Astrocyte of the hippocampus (primary cell): ENCODE measurements at regions not wholly inside any gene's neighbourhood (a gene's known extent, or its start where the extent isn't known, plus 50 kb on each side); places are given as distances from the start of the nearest gene placed in this dataset.

Experiments
- DNase-seq: peaks from one replicate; pipeline ENCODE4 v3.0.0; 2011; ENCODE audit warnings: low read depth, low spot score

- no peak for DNase-seq
Observed at GRCh38 chr5:114249823-114250222, 112.0 kb upstream of the KCNN2 start.

DNA sequence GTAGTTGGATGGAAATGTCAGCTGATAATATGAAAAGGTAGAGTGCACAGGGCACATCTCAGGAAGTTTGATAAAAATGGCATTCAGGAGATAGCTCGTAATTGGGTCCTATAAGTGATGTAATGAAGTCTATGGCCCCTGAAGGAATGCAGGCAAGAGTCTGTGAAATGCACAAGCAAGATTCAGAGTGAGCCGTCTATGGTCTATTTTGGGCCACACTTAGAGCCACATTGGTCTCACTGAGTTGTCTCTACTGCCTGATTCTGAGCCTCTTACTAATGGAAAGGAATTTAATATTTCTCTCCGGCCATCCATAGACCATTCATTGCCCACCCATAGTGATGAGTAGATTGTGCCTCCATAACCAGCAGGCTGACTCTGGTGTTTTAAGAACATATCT lies 111.3 kb upstream of the KCNN2 start:
- DNase-seq = no peak

GRCh38 chr5:114252226-114252625 lies 109.6 kb upstream of the KCNN2 start:
- DNase-seq = no peak

DNA sequence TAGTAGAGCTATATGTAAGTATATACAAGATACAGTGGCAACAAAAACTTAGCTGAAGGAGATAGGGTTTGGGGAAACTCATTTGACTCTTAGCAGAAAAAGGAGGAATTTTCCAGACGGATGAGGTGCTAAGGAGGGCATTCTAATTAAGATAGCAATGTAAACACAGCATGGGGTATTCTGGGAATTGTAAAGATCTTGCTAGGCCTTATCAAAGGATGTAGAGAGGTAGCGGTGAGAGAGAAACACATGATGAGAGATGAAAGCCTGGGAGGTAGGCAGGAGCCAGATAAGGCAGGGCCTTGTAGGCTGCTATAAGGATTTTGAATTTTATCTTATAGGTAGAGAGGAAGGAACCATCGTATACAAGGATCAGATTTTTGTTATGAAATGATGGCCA lies 106.6 kb upstream of the KCNN2 start:
- DNase-seq = no peak

DNA sequence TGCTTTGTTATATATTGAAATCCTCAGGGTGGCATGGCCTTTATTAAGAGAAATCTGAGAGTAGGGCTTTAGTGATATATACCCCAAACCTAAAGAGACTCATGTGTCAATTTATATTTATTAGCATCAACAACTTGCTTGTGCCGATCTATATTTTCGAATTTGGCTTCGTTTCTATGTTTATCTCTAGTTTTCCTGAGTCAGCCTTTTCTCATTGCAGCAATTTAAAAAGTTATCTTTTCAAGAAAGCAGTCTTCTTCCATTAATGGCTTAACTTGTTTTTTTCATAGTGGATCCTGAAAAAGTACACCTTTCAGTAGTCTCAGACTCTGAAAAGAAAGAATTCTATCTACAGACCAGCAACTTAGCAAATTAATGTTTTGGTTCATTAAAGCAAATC lies 99.9 kb upstream of the KCNN2 start:
- no peak for DNase-seq

GRCh38 chr5:114265432-114266060 lies 96.3 kb upstream of the KCNN2 start:
- no peak for DNase-seq

- DNase-seq = no peak
Observed at GRCh38 chr5:114266374-114266773, 95.5 kb upstream of the KCNN2 start.

DNA sequence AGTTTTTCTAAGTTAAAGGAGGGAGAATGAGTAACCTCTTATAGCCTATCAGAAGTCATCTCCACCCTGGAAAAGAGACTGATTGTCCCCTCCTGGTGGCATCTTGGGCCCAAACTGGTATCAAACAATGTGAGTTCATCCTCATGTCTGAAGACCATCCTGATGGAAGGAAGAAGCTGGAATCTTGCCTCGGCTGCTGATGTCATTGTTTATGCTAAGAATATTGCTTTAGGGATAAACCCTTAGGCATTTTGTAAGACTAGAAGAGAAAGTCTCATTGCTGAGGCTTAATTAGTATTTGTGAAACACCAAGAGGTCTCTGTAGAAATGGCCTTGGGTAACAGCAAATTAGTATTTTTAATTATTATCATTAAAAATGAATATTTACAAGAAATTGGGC lies 65.7 kb upstream of the KCNN2 start:
- DNase-seq = no peak

- no peak for DNase-seq
Observed at GRCh38 chr5:114297915-114298314, 64.0 kb upstream of the KCNN2 start.

- DNase-seq = peak; percentile 37
Observed at GRCh38 chr5:114305402-114306207, 56.3 kb upstream of the KCNN2 start.

GRCh38 chr5:114308017-114308416 lies 53.9 kb upstream of the KCNN2 start:
- DNase-seq = no peak

DNA sequence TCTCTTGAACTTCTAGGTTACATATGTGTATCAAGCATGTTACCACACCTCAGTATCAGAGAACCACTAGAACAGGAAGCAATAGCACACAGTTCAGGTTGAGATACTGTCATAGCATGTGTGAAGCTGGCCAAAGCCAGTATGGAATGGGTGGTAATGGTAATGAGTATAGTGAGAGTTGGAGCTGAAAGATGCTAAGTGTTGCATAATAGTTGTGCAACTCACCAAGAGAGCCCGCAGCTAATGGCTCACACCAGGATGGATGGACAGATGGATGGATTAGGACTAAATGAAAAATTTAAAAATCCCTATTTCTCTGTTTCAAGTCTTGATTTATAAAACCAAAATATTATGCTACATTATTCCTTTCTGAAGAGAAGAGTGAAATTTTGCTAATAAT lies 53.4 kb upstream of the KCNN2 start:
- no peak for DNase-seq

- no peak for DNase-seq
Observed at GRCh38 chr5:114310666-114311065, 51.2 kb upstream of the KCNN2 start.

DNA sequence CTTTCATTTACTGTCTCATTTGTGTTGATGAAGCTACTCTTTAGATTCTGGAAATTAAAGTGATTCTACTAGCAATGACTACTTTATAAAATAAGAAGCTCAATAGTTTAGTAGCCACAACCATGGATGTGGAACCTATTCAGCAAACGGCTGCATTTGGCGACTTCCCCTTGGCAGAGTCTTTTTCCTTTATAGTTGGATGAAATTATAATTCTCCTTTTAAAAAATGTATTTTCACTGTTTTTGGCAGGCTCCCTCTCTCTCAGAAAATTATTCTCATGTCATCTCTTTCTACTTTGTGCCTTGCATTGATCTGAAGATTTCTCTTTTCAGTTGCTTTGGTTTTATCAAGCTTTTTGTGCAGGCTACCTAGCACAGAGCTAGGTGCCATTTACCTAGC lies 50.6 kb upstream of the KCNN2 start:
- DNase-seq = no peak

- peak; percentile 2 for DNase-seq
Observed at GRCh38 chr5:114311968-114312367, 49.9 kb upstream of the KCNN2 start.
